ENCODE measurements at regions not wholly inside any gene's neighbourhood (a gene's known extent, or its start where the extent isn't known, plus 50 kb on each side); places are given as distances from the start of the nearest gene placed in this dataset.

- TF ChIP-seq, protein P1, sequence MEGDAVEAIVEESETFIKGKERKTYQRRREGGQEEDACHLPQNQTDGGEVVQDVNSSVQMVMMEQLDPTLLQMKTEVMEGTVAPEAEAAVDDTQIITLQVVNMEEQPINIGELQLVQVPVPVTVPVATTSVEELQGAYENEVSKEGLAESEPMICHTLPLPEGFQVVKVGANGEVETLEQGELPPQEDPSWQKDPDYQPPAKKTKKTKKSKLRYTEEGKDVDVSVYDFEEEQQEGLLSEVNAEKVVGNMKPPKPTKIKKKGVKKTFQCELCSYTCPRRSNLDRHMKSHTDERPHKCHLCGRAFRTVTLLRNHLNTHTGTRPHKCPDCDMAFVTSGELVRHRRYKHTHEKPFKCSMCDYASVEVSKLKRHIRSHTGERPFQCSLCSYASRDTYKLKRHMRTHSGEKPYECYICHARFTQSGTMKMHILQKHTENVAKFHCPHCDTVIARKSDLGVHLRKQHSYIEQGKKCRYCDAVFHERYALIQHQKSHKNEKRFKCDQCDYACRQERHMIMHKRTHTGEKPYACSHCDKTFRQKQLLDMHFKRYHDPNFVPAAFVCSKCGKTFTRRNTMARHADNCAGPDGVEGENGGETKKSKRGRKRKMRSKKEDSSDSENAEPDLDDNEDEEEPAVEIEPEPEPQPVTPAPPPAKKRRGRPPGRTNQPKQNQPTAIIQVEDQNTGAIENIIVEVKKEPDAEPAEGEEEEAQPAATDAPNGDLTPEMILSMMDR (IDR thresholded peaks at IDR 0.05) = no peak
- no peak for TF ChIP-seq EZH2 (IDR thresholded peaks at IDR 0.05)
Measured at GRCh38 chr10:125266966-125267365, 106.6 kb upstream of the CTBP2 start.

All from neural progenitor cell (in vitro differentiated cells).